ENCODE measurements at regions not wholly inside any gene's neighbourhood (a gene's known extent, or its start where the extent isn't known, plus 50 kb on each side); places are given as distances from the start of the nearest gene placed in this dataset.
"Not testable (repeated sequence)": the region's sequence is repeated elsewhere in the genome, so short reads cannot be mapped to it uniquely, and the experiment has no call there.

DNA sequence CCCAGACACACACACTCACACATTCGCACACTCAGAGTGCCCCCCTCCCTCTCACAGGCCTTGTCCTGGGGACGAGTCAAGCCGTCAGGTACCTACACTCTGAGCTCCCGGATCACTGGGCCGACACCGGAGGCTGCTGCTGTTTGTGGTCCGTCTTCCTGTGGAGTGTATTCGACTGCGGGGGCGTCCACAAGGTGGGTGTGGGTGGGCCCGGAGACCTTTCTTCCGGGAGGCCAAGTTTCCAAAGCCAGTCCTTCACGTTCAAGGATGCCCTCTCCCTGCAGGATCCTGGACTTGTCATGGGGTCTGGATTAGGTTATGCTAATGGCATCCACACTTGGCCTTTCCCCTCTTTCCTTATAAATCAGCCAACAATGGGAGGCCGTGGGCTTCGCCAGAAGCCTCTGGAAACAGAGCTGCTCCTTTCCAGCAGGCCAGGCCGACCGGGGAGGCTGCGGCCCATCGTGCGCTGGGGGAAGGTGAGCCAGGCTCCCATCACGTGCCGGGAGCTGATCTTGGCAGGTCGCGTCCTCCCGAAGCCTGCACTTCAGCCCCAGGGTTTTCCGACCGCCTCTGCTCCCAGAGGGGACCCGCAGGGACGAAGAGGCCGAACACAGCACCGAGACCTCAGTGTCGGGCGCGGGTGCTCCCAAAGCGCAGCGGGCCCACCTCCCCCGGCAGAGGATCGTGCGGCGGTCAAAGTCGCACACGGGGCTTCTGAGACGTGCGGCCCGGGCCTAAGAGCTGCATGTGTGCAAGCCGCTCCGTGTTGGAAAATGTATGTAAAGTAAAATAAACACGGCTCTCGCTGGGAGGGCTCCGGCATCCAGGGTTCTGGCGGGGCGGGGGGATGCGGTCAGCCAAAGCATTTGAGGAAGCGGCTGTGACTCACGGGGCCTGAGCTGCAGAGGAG lies 196.5 kb upstream of the ZNF469 start:
- not testable (repeated sequence) for DNase-seq (ENCODE audit: low spot score)

DNA sequence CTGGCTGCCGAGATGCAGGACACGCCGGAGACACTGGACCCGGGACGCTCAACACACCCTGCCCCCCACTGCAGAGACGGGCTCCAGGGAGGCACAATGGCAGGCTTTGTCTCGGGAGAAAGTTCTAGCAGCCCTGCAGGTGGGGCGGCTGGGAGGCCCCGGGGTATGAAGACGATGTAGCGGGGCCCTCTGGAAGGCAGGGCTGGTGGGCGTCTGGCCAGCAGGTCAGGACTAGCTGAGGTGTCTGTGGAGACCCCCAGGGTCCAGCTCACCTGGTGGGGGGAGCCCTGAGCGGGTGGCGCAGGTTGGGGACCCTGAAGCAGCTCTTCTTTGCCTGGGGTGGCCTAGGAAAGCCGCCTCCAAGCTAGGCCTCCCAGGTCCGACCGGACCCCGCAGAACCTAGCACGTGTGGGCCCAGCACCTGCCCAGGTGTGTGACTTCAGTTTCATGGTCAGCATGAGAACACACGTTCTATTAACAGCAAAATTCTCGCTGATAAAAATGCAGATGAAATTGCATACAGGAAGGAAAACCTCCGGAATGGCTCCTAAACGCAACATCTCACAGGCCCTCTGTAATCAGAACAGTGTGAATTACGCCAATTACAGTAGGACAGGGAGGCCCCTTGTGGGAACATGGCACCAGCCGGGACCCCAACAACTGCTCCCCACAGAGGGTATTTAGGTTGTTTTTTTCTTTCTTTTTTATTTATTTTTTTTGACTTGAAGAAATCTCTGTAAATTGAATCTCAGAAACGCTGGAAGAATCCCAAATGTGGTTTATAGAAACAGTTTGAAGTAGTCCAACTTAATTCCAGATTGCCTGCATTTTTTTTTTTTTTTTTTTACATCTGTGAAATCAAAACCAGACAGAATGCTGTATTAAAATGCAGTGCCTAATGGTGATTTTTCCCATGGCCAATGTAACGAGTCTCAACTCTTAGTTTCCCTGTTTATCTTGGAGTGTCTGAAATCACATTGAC lies 195.6 kb upstream of the ZNF469 start:
- DNase-seq (ENCODE audit: low spot score): not testable (repeated sequence)

GRCh38 chr16:88188171-88188895 lies 194.4 kb upstream of the ZNF469 start:
- DNase-seq (ENCODE audit: low spot score): not testable (repeated sequence)

DNA sequence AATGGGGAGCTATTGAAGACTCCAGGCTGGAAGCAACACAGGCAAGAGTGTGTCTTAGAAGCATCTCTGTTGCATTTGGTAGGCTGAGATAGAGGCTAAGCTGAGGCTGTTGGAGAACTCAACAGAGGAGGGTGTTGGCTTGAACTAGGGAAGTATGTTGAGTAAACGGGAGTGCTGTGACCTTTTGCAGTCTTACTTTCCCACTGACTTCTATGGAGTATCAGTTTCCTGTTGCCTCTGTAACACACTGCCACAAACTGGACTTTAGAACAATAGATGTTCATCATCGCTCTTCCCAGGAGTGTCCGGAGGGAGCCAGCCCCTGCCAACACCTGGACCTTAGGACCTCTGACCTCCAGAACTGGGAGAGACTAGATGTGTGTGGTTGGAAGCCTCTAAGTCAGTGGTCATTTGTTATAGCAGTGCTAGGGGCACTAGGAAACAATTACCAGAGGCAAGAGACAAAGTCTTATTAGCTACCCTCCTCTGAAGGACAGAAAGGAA lies 192.1 kb upstream of the ZNF469 start:
- DNase-seq (ENCODE audit: low spot score): not testable (repeated sequence)

GRCh38 chr16:88191168-88191567 lies 191.6 kb upstream of the ZNF469 start:
- DNase-seq (ENCODE audit: low spot score): not testable (repeated sequence)

DNA sequence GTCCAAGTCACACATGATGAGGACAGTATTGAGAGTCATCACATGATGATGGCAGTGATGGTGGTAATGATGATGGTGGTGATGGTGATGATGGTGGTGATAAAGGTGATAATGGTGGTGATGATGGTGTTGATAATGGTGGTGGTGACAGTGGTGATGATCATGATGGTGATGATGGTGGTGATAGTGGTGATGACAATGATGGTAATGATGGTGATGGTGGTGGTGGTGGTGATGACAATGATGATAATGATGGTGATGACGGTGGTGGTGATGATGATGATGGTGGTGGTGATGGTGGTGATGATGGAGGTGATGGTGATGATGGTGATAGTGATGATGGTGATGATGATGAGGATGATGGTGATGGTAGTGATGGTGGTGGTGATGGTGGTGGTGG lies 190.2 kb upstream of the ZNF469 start:
- DNase-seq (ENCODE audit: low spot score): no peak

DNA sequence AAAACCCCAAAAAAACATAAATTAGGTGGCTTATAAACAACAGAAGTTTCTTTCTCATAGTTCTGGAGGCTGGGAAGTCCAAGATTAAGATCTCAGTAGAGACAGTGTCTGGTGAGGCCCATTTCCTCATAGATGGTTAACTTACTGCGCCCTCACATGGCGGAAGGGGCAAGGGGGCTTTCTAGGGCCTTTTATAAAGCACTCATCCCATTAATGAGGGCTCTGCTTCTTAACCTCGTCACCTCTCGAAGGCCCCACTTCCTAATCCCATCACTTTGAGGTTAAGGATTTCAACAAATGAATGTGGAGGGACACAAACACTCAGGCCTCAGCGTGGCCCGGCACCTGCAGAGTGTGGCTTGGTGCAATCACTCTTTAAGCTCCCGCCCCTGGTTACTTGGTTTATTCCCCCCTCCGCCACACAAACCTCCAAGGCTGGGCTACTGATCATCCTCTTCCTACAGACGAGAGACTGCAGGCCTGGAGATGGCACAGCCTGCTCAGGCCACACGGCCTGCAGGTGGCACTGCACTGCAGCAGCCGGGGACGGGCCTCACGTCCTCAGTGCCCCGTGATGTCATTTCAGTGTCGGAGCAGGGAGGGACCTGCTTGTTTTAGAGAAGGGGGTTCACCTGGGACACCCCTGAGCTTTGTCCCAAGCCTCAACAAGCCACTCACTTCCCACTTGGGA lies 188.9 kb upstream of the ZNF469 start:
- peak; percentile 10 for DNase-seq (ENCODE audit: low spot score)

GRCh38 chr16:88194397-88195268 lies 188.1 kb upstream of the ZNF469 start:
- DNase-seq (ENCODE audit: low spot score): no peak

DNA sequence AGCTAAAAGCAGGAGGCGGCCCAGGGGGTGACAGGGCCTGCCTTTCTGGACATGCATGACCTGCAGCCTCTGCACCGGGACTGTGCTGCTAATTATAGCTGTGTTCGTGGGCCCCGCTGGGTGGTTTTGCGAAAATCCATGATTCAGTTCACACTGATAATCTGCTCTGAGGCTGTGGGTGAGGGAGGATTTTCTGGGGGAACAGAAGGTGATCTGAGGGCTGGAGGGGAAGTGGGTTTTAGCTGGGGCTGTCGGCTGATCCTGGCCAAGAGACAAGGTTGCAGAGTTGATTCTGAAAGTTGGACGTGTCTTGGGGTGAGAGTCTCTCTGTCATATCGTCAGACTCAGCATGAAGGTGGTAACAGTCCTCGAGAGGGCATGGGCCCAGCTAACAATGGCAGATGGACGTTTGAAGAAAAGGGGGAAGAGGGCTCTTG lies 187.5 kb upstream of the ZNF469 start:
- DNase-seq (ENCODE audit: low spot score): no peak

DNA sequence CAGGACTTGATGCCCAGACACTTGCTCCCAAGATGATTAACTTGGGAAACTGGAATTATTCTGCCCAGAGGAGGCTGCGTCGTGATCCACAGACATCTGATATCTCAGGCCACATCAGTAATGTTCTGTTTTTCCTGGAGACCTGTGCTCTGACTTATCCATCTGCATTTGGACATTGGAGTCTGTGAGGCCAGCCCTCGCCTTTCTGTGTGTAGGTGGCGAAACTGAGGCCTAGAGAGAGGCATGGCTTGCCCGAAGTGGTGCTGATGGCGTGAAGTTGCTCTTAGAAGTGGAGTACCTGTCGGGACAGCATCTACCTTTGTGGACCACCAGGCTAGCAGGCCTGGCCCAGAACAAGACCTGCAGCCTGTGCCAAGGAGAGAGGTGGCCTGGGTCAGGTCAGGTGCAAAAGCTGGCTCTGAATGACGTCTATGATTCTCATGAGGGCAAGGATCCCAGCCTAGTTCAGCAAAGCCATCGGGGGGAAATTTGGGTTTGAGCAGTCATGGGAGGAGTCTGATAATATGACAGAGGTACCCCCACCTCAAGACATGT lies 186.8 kb upstream of the ZNF469 start:
- DNase-seq (ENCODE audit: low spot score): no peak

DNA sequence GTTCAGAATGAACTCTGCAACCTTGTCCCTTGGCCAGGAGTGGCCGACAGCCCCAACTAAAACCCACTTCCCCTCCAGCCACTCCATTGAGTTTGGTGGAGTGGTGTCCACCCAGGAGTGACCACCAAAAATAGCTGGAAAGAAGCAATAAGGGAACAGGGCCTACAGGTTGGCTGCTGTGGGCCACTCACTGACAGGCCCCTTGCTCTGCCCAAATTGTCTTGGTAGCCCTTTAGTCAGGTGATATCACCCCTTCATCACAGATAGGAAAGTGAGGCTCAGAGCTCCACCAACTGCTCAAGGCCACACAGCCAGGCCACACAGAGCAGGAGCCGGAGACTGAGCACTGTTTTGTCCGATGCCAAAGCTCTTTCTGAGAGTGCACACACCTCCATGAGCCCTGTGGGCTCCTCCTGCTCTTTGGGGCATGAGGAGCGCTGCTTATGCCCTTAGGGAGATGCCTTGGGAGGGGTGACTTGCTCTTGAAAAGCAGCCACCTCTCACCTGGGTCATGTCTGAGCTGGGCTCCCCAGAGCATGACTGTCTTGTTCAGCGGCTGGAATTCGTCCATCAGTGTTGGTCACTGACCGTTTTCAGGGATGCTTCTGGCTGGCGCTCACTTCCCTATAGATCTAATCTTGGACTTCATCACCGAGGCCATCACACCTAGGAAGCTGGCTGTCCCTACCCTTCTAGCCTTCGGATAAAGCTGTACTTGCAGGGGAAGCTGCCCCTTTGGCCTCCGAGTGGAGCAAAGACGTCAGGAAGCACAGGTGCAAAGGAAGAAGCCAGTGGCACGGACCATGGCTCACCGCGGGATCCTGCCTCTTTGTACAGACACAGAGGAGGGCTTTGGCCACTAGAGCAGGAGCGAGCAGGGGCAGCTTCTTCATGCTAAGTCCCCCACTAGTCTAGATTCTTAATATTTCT lies 186.0 kb upstream of the ZNF469 start:
- no peak for DNase-seq (ENCODE audit: low spot score)

GRCh38 chr16:88197481-88198456 lies 185.0 kb upstream of the ZNF469 start:
- DNase-seq (ENCODE audit: low spot score): no peak

DNA sequence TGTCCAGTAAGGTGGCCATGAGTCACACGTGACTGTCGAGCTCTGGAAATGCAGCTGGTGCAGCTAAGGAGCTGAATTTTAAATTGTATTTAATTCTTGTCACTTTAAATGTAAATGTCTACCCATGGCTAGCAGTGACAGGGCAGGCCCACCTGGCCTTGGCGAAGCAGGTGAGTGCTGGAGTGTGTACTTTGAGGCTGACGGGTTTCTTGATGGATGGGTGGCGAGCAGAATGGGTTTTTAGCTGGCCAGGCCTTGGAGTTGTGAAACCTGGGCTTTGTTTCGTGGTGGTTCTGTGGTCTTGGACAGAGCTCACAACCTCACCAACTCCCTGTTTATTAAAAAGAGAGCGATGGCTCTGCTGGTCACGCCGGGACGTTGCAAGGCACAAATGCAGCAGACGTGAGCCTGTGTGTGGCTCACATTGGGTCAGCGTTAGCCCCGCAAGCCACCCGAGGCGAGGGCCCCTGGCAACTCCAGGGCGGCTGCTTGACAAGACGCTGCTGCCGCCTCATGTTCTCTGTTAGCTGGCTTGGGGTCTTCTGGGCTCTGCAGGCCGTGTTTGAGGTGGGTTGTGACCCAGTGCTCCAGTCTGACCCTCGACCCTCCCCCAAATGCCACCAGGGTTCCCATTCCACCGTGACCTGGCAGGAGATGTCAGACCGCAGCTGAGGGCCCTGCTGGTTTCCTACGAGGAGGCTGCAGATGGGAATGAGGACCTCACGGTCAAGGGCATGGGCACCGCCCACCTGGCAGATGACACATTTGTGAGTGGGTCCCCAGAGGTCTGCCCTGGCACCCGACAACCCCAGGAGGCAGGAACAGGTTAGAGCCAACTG lies 184.1 kb upstream of the ZNF469 start:
- DNase-seq (ENCODE audit: low spot score): not testable (repeated sequence)

DNA sequence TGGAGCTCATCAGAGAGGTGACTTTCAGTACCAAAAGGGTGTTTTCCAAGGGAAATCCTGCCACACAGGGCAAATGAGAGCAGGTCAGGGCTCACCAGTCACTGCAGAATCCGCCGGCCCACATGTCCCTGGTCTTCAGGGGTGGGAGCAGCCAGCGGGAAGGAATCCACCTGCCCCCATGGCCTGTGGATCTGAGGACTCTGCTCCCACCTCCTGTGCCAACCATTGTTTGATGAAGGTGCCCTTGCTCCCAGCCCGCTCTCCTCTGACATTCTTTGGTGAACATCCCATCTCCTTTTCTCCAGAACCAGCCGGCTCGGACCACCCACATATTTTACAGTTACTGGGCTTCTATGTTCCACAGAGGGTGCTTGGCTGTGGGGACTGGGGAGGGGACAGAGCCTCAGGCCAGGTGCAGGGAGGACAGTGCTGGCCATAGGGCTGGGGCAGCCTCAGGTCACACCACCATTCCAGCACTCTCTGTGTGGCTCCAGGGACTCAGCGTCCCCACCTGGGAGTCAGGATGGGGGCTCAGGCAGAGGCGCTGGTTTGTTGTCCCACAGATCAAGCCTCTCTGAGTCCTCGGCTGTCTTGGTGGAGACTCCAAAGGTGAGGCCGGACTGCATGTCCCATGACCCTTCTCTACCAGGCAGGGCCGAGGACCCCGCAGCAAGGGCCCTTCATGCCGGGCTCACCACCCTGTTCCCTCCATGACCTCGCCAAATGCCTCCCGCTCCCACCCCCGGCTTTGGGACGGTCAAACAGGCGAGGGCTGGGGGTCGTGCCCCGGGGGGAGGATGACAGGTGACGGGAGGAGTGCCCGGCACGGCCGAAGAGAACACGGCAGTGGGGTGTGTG lies 183.2 kb upstream of the ZNF469 start:
- DNase-seq (ENCODE audit: low spot score): not testable (repeated sequence)

DNA sequence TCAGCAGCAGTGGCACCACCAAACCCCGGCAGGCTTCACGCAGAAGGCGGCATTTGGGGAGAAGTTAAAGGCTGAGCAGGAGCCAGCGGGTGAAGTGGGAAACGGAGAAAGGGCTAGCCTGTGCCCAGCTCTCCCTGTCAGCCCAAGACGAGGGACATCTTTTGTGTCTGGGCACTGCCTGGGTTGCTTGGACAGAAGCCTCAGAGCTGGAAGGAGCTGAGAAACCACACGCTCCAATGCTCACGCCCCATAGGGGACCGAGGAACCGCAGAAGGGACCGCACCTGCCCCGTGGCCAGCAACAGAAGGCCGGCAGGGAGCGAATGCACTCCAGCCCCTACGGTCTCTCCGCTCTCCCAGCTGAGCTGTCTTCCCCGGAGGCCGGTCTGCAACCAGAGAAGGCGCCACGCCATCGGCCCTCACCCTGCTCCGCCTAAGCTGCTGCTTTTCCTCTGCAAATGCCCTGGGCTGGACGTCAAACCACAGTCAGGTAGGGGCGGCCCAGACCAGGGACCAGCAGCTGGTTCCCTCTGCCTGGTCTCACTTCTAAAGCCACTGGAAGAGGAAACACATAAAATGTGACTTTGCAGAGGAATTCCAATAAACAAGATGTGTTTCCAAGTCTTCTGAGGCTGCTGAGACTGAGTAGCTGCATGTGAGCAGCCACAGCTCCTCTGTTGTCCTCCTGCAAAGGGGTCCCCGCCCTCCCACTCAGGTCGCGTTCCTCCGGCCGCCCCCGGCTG lies 182.4 kb upstream of the ZNF469 start:
- not testable (repeated sequence) for DNase-seq (ENCODE audit: low spot score)

Data from LoVo (cell line).